Prostate gland (tissue), 2 donors: ENCODE measurements at regions not wholly inside any gene's neighbourhood (a gene's known extent, or its start where the extent isn't known, plus 50 kb on each side); places are given as distances from the start of the nearest gene placed in this dataset.

Experiments
- DNase-seq: peaks from one replicate; pipeline ENCODE4 v3.0.0-alpha.2; 2019; ENCODE audit warnings: low spot score
- H3K27ac ChIP-seq, 2 donors: fragments of 200-600 bp; sonication (generic); 2 replicates each; pipeline ENCODE4 v1.5.1; 2017 to 2019
- H3K27me3 ChIP-seq: fragments of 200-600 bp; sonication (generic); replicated peaks from 2 replicates; pipeline ENCODE4 v1.5.1; 2019; ENCODE audit not compliant: insufficient read depth
- H3K36me3 ChIP-seq, 2 donors: fragments of 200-600 bp; sonication (generic); 1 replicate in 1 of 2; 2 replicates in 1 of 2; pipeline versions ENCODE4 v1.5.1 to v1.8.1; 2017 to 2019
- H3K4me1 ChIP-seq: fragments of 200-600 bp; sonication (generic); replicated peaks from 2 replicates; pipeline ENCODE4 v1.5.1; 2019
- H3K4me3 ChIP-seq, 2 donors: fragments of 200-600 bp; sonication (generic); 2 replicates each; pipeline ENCODE4 v1.5.1; 2017 to 2019
- H3K9me3 ChIP-seq: fragments of 200-600 bp; sonication (generic); 2 replicates; pipeline ENCODE4 v1.5.1; 2017
- POLR2A ChIP-seq: fragments of 450-650 bp; IDR thresholded peaks from one replicate; pipeline ENCODE4 v1.6.1; 2016; ENCODE audit warnings: antibody characterized with exemption, mild to moderate bottlenecking
- POLR2AphosphoS5 ChIP-seq: sonication (generic); formaldehyde crosslinking; IDR thresholded peaks from one replicate; pipeline ENCODE4 v1.6.1; 2017; ENCODE audit warnings: antibody characterized with exemption
- WGBS: methylation state at CpG from one replicate; pipeline ENCODE4 v1.1.5; 2018; 5-methylcytosine and 5-hydroxymethylcytosine counted together
- intact Hi-C: fragments of 100-400 bp; cut with DNase I; formaldehyde crosslinking; loops from one replicate; pipeline ENCODE4 v1.14.2; 2022
- TF ChIP-seq, protein P1 (sequence below), 4 experiments: fragments of 200-600 bp in 2 of 4; fragments of 450-650 bp in 2 of 4; sonication (generic) in 2 of 4; IDR thresholded peaks; 1 replicate in 3 of 4; 2 replicates in 1 of 4; pipeline ENCODE4 v1.5.1; 2016 to 2019; ENCODE audit warnings: antibody characterized with exemption in 4 of 4, mild to moderate bottlenecking in 2 of 4, moderate library complexity in 2 of 4

DNA sequence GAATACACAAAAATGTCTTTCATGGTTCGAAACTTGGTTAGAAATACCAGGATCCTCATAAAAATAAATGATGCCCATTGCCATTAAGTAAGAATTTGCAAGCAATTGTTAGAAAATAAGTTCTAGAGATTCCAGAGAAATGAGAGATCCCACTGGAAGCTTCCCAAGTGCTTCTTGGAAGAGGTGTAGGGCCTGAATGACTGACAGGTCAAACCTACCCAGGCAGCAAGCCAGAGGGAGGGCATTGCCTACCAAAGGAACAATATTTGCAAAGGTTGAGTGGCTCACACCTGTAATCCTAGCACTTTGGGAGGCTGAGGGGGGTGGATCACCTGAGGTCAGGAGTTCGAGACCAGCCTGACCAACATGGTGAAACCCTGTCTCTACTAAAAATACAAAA lies 777.0 kb upstream of the WWC1 start:
- no peak overlapping the region for H3K4me3 ChIP-seq
- no peaks in the 10 kb centered on the region for H3K4me1 ChIP-seq
- H3K27ac ChIP-seq = no peak overlapping the region
- intact Hi-C loops = no loop called here
- H3K27me3 ChIP-seq = no peaks in the 10 kb centered on the region
- no peak for DNase-seq
- 92% methylated on average over 2 of the region's 2 CpGs for WGBS
- no peaks in the 10 kb centered on the region for H3K9me3 ChIP-seq
- no peaks in the 10 kb centered on the region for H3K36me3 ChIP-seq
- TF ChIP-seq POLR2AphosphoS5 (no peak), POLR2A (no peak)
- TF ChIP-seq, protein P1, sequence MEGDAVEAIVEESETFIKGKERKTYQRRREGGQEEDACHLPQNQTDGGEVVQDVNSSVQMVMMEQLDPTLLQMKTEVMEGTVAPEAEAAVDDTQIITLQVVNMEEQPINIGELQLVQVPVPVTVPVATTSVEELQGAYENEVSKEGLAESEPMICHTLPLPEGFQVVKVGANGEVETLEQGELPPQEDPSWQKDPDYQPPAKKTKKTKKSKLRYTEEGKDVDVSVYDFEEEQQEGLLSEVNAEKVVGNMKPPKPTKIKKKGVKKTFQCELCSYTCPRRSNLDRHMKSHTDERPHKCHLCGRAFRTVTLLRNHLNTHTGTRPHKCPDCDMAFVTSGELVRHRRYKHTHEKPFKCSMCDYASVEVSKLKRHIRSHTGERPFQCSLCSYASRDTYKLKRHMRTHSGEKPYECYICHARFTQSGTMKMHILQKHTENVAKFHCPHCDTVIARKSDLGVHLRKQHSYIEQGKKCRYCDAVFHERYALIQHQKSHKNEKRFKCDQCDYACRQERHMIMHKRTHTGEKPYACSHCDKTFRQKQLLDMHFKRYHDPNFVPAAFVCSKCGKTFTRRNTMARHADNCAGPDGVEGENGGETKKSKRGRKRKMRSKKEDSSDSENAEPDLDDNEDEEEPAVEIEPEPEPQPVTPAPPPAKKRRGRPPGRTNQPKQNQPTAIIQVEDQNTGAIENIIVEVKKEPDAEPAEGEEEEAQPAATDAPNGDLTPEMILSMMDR (IDR thresholded peaks at IDR 0.05) = no peak

DNA sequence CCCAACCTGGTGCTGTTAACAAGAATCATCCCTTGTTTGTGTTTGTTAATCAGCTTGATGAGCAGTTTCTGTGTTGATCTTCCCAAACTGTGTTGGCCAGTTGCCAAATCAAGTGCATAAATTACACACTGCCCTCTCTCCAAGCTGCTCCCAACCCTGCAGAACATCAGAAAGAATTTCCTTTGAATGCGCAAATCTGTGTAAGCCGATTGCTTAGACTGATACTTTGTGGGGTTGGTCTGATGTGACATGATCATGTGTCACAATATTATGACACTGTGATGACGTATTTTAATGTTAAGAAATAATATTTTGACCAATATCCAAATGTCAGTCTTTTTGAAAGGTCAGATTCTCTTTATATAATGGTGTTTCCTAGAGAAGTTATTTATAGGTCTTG lies 766.4 kb upstream of the WWC1 start:
- Histone ChIP-seq H3K27ac (no peak overlapping the region), H3K4me3 (no peak overlapping the region), H3K4me1 (no peaks in the 10 kb centered on the region), H3K27me3 (no peaks in the 10 kb centered on the region), H3K9me3 (no peaks in the 10 kb centered on the region), H3K36me3 (no peaks in the 10 kb centered on the region)
- no peak for DNase-seq
- TF ChIP-seq, protein P1 (IDR thresholded peaks at IDR 0.05) = no peak
- TF ChIP-seq POLR2AphosphoS5 = no peak
- intact Hi-C loops = no loop called here
- WGBS = 64% methylated on average over 3 of the region's 3 CpGs

DNA sequence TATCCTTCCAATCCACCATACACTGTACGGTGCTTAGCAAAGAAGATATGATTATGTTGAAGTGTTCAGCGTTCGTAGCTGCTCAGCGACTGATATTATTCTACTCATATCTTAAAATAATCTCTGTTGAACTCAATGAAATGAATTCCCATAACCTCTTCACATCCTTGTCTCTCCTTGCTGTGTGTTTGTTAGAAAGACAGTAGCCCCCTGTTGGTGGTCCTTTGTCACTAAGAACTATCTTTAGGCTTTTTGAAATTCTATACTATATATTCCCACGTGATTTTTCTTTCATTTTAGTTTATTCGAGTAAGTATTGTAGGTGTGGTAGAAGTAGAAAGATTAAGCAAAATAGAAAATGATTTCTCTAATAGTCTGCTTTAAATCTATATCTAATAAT lies 762.8 kb upstream of the WWC1 start:
- TF ChIP-seq POLR2A = no peak
- TF ChIP-seq, protein P1 (IDR thresholded peaks at IDR 0.05) = no peak
- no peak for TF ChIP-seq POLR2AphosphoS5
- DNase-seq = no peak
- WGBS = 85% methylated on average over 6 of the region's 6 CpGs
- no peaks in the 10 kb centered on the region for H3K36me3 ChIP-seq
- no peaks in the 10 kb centered on the region for H3K27me3 ChIP-seq
- H3K4me3 ChIP-seq = no peak overlapping the region
- intact Hi-C loops = no loop called here
- H3K9me3 ChIP-seq = no peaks in the 10 kb centered on the region
- no peak overlapping the region for H3K27ac ChIP-seq
- no peaks in the 10 kb centered on the region for H3K4me1 ChIP-seq

DNA sequence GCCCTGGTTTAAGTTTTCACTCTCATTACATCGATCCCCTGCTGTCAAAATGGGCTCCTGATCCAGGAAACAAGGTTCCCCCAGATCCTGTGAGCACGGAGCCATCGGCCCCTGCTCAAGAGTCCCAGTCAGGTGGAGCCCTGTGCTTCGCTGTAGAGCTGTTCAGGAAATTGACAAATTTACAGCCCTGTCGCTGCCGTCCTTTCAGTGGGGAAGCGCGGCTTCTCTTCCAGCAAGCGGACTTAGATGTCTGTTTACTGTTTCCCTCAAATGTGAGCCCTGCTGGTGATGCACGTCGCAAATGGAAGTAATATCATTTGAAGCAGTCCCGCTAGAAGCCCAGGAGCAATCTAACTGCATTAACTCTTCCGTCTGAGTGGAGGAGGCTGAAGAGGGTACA lies 760.9 kb upstream of the WWC1 start:
- Histone ChIP-seq H3K36me3 (no peaks in the 10 kb centered on the region), H3K4me1 (no peaks in the 10 kb centered on the region), H3K27ac (no peak overlapping the region), H3K9me3 (no peaks in the 10 kb centered on the region), H3K4me3 (no peak overlapping the region), H3K27me3 (no peaks in the 10 kb centered on the region)
- WGBS = 76% methylated on average over 13 of the region's 13 CpGs
- TF ChIP-seq, protein P1 (IDR thresholded peaks at IDR 0.05) = no peak
- TF ChIP-seq POLR2AphosphoS5 (no peak), POLR2A (no peak)
- DNase-seq = no peak
- intact Hi-C loops = no loop called here

DNA sequence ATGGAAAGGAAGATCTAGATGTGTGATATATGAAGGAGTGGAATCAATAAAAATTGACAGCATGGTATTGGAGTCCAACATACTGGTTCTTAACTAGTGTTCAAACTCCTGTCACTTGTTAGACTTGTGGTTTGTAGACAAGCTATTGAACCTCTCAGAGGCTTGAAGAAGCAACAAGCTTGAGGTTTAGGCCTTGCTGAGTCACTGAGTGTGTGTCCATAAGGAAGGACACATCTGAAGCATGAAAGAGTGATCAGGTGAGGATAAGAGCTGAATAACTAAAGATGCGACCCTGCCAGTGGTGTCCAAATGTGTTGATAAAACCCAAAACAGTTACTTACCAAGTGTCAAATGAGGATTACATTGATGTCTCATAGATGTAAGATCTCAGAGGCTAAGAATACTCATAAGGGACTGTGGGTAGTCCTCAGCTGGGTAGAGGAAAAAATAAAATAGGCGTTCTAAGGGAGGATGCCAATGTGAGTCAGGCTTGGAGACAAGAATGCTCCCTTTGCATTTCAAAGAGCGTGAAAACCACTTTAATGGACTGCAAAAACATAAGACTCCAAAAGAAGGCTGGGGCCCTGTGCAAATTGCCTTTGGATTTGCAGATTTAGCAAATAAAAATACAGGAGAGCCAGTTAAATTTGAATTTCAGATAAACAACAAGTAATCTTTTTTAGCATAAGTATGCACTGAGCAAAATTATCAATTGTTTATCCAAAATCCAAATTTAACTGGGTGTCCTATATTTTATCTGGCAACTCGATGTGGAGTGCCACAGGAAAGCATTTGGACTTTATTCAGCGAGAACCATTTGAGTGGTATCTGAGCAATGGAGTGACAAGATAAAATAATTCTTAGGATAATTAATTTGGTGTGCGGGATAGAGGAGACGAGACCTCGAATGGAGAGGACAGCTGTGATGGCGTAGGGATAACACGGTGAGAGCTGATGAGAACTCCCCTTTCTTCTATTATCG lies 757.3 kb upstream of the WWC1 start:
- intact Hi-C loops = no loop called here
- no peaks in the 10 kb centered on the region for H3K36me3 ChIP-seq
- 76% methylated on average over 11 of the region's 11 CpGs for WGBS
- TF ChIP-seq, protein P1 (IDR thresholded peaks at IDR 0.05) = no peak
- TF ChIP-seq POLR2AphosphoS5 (no peak), POLR2A (no peak)
- H3K4me1 ChIP-seq = no peaks in the 10 kb centered on the region
- H3K4me3 ChIP-seq = no peak overlapping the region
- DNase-seq = no peak
- no peak overlapping the region for H3K27ac ChIP-seq
- no peaks in the 10 kb centered on the region for H3K27me3 ChIP-seq
- no peaks in the 10 kb centered on the region for H3K9me3 ChIP-seq
